ENCODE measurements at regions not wholly inside any gene's neighbourhood (a gene's known extent, or its start where the extent isn't known, plus 50 kb on each side); places are given as distances from the start of the nearest gene placed in this dataset.

DNA sequence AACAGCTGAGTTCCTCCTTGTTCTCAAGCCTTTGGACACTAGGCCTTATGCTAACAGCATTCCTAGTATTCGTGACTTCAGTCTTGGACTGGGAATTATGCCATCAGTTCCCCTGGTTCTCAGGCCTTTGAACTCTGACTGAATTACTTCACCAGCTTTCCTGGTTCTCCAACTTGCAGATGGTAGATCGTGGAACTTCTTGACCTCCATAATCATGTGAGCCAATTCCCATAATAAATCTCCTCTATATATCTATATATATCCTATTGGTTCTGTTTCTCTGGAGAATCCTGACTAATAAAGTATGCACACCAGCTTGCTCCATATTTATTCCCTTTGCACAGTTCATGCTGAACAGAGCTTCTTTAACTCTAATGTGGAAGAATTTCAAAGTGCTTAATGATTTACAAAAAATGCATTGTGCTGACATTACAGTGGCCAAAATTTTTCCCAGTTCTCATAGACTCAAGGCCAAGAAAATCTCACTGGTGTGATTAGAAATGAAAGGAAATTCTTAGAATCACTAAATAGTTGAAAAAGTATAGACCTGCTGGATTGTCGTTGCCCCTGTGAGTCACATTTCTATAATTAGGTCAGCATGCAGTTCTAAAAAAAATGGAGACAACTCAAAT, 462.9 kb upstream of the ADAMTS5 start:
- no peak overlapping the region for H3K27ac Mint-ChIP-seq
- no peak for TF ChIP-seq HMGA2 (CRISPR knock-in tag; IDR thresholded peaks at IDR 0.05)
- TF ChIP-seq, protein P1, sequence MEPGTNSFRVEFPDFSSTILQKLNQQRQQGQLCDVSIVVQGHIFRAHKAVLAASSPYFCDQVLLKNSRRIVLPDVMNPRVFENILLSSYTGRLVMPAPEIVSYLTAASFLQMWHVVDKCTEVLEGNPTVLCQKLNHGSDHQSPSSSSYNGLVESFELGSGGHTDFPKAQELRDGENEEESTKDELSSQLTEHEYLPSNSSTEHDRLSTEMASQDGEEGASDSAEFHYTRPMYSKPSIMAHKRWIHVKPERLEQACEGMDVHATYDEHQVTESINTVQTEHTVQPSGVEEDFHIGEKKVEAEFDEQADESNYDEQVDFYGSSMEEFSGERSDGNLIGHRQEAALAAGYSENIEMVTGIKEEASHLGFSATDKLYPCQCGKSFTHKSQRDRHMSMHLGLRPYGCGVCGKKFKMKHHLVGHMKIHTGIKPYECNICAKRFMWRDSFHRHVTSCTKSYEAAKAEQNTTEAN (CRISPR knock-in tag; IDR thresholded peaks at IDR 0.05), result no peak
- TF ChIP-seq ARID4B (CRISPR knock-in tag; IDR thresholded peaks at IDR 0.05; ENCODE audit: borderline replicate concordance), result no peak
- TF ChIP-seq FOXP1 (CRISPR knock-in tag; IDR thresholded peaks at IDR 0.05; ENCODE audit: borderline replicate concordance), result no peak
- TF ChIP-seq, protein P2, sequence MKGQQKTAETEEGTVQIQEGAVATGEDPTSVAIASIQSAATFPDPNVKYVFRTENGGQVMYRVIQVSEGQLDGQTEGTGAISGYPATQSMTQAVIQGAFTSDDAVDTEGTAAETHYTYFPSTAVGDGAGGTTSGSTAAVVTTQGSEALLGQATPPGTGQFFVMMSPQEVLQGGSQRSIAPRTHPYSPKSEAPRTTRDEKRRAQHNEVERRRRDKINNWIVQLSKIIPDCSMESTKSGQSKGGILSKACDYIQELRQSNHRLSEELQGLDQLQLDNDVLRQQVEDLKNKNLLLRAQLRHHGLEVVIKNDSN (CRISPR knock-in tag; IDR thresholded peaks at IDR 0.05), result no peak
- no peak for TF ChIP-seq ZNF532 (CRISPR knock-in tag; IDR thresholded peaks at IDR 0.05; ENCODE audit: borderline replicate concordance)
- TF ChIP-seq ZNF138 (CRISPR knock-in tag; conservative IDR thresholded peaks at IDR 0.05), result no peak
- no peak for TF ChIP-seq PRRX2 (CRISPR knock-in tag; IDR thresholded peaks at IDR 0.05)
- TF ChIP-seq ATF2 (CRISPR knock-in tag; IDR thresholded peaks at IDR 0.05; ENCODE audit: borderline replicate concordance, low read depth), result no peak
- no peak for TF ChIP-seq ELF4 (CRISPR knock-in tag; IDR thresholded peaks at IDR 0.05; ENCODE audit: low read depth)
- TF ChIP-seq FOXK1 (CRISPR knock-in tag; IDR thresholded peaks at IDR 0.05), result no peak
- TF ChIP-seq GRHL2 (CRISPR knock-in tag; IDR thresholded peaks at IDR 0.05; ENCODE audit: insufficient replicate concordance, severe bottlenecking), result no peak
- TF ChIP-seq ZNF317 (CRISPR knock-in tag; IDR thresholded peaks at IDR 0.05; ENCODE audit: borderline replicate concordance, low read depth), result no peak
- no peak for TF ChIP-seq TEAD1 (CRISPR knock-in tag; IDR thresholded peaks at IDR 0.05)
- peaks cover 25% of the 10 kb centered on the region for H3K9me3 Mint-ChIP-seq
- no peak overlapping the region for H3K4me3 Mint-ChIP-seq
- no peak for DNase-seq (ENCODE audit: low spot score)
- ChIA-PET POLR2A (no interaction called here), CTCF (no interaction called here)
- ATAC-seq, result no peak
- peaks cover 2% of the 10 kb centered on the region; the same call in 1 of the 2 replicates for H3K36me3 Mint-ChIP-seq
- peaks cover 7% of the 10 kb centered on the region for H3K4me1 Mint-ChIP-seq
- no peaks in the 10 kb centered on the region; the same call in 1 of the 2 replicates for H3K27me3 Mint-ChIP-seq (ENCODE audit: low read depth)
